ENCODE measurements at regions not wholly inside any gene's neighbourhood (a gene's known extent, or its start where the extent isn't known, plus 50 kb on each side); places are given as distances from the start of the nearest gene placed in this dataset.
"Not testable (repeated sequence)": the region's sequence is repeated elsewhere in the genome, so short reads cannot be mapped to it uniquely, and the experiment has no call there.

- H3K14ac ChIP-seq (ENCODE audit: low read length); H3K27ac ChIP-seq (ENCODE audit: low read depth, low read length); H3K27me3 ChIP-seq (ENCODE audit: insufficient read depth, low read length); H3K9me3 ChIP-seq (ENCODE audit: insufficient read depth, low read depth, low read length); H2BK120ac ChIP-seq (ENCODE audit: insufficient read depth, low read length, poor library complexity); H4K91ac ChIP-seq (ENCODE audit: low read depth, low read length); H2BK5ac ChIP-seq (ENCODE audit: low read depth, low read length, poor library complexity); H3K9ac ChIP-seq (ENCODE audit: low read length); H3K79me1 ChIP-seq (ENCODE audit: low read length); H2AFZ ChIP-seq (ENCODE audit: insufficient read depth, low read length, poor library complexity); H3K4me1 ChIP-seq (ENCODE audit: control insufficient read depth in 1 of 2, insufficient read depth in 2 of 2, low read length in 2 of 2); H3K23ac ChIP-seq (ENCODE audit: low read length); H3K18ac ChIP-seq (ENCODE audit: low read length); H3K79me2 ChIP-seq (ENCODE audit: control insufficient read depth, insufficient read depth, low read length, poor library complexity); H3K4ac ChIP-seq (ENCODE audit: low read depth, low read length); H3K4me3 ChIP-seq (ENCODE audit: low read depth, low read length); DNase-seq; H3K36me3 ChIP-seq (ENCODE audit: control insufficient read depth in 1 of 2, insufficient read depth in 2 of 2, low read length in 2 of 2); H4K8ac ChIP-seq (ENCODE audit: low read depth, low read length); H2BK12ac ChIP-seq (ENCODE audit: low read length); H2AK5ac ChIP-seq (ENCODE audit: low read length); H3K4me2 ChIP-seq (ENCODE audit: low read length); H4K12ac ChIP-seq (ENCODE audit: low read depth, low read length): not testable (repeated sequence)
- WGBS (ENCODE audit: extremely low coverage, insufficient coverage, insufficient read length), result no CpG with 5 or more reads among the region's 10 CpGs
Measured at GRCh38 chr20:30518906-30519305, 738.6 kb upstream of the DEFB115 start.

GRCh38 chr20:30521686-30522415 lies 735.6 kb upstream of the DEFB115 start:
- DNase-seq; H3K79me1 ChIP-seq (ENCODE audit: low read length): not testable (repeated sequence)

GRCh38 chr20:30524155-30524554 lies 733.3 kb upstream of the DEFB115 start:
- not testable (repeated sequence) for H4K8ac ChIP-seq (ENCODE audit: low read depth, low read length); H2AFZ ChIP-seq (ENCODE audit: insufficient read depth, low read length, poor library complexity); H2AK5ac ChIP-seq (ENCODE audit: low read length); H3K4ac ChIP-seq (ENCODE audit: low read depth, low read length); H3K18ac ChIP-seq (ENCODE audit: low read length); H3K4me2 ChIP-seq (ENCODE audit: low read length); H3K4me1 ChIP-seq (ENCODE audit: control insufficient read depth in 1 of 2, insufficient read depth in 2 of 2, low read length in 2 of 2); H3K9ac ChIP-seq (ENCODE audit: low read length); H3K23ac ChIP-seq (ENCODE audit: low read length); H3K79me2 ChIP-seq (ENCODE audit: control insufficient read depth, insufficient read depth, low read length, poor library complexity); H3K36me3 ChIP-seq (ENCODE audit: control insufficient read depth in 1 of 2, insufficient read depth in 2 of 2, low read length in 2 of 2); H4K91ac ChIP-seq (ENCODE audit: low read depth, low read length); H4K12ac ChIP-seq (ENCODE audit: low read depth, low read length); H3K27me3 ChIP-seq (ENCODE audit: insufficient read depth, low read length); H3K9me3 ChIP-seq (ENCODE audit: insufficient read depth, low read depth, low read length); H2BK12ac ChIP-seq (ENCODE audit: low read length); DNase-seq; H2BK5ac ChIP-seq (ENCODE audit: low read depth, low read length, poor library complexity); H3K4me3 ChIP-seq (ENCODE audit: low read depth, low read length); H3K14ac ChIP-seq (ENCODE audit: low read length); H2BK120ac ChIP-seq (ENCODE audit: insufficient read depth, low read length, poor library complexity); H3K79me1 ChIP-seq (ENCODE audit: low read length); H3K27ac ChIP-seq (ENCODE audit: low read depth, low read length)
- no CpG with 5 or more reads among the region's 4 CpGs for WGBS (ENCODE audit: extremely low coverage, insufficient coverage, insufficient read length)

More at GRCh38 chr20:30521686-30522415, 735.6 kb upstream of the DEFB115 start:
- not testable (repeated sequence) for H3K4me1 ChIP-seq (ENCODE audit: control insufficient read depth in 1 of 2, insufficient read depth in 2 of 2, low read length in 2 of 2); H2BK12ac ChIP-seq (ENCODE audit: low read length); H3K4me3 ChIP-seq (ENCODE audit: low read depth, low read length); H3K14ac ChIP-seq (ENCODE audit: low read length); H3K9ac ChIP-seq (ENCODE audit: low read length); H4K8ac ChIP-seq (ENCODE audit: low read depth, low read length); H3K27ac ChIP-seq (ENCODE audit: low read depth, low read length); H3K27me3 ChIP-seq (ENCODE audit: insufficient read depth, low read length); H3K4ac ChIP-seq (ENCODE audit: low read depth, low read length); H2BK5ac ChIP-seq (ENCODE audit: low read depth, low read length, poor library complexity); H3K4me2 ChIP-seq (ENCODE audit: low read length); H4K12ac ChIP-seq (ENCODE audit: low read depth, low read length); H2AFZ ChIP-seq (ENCODE audit: insufficient read depth, low read length, poor library complexity); H3K18ac ChIP-seq (ENCODE audit: low read length); H2AK5ac ChIP-seq (ENCODE audit: low read length); H4K91ac ChIP-seq (ENCODE audit: low read depth, low read length); H3K9me3 ChIP-seq (ENCODE audit: insufficient read depth, low read depth, low read length); H3K36me3 ChIP-seq (ENCODE audit: control insufficient read depth in 1 of 2, insufficient read depth in 2 of 2, low read length in 2 of 2); H3K79me2 ChIP-seq (ENCODE audit: control insufficient read depth, insufficient read depth, low read length, poor library complexity); H2BK120ac ChIP-seq (ENCODE audit: insufficient read depth, low read length, poor library complexity); H3K23ac ChIP-seq (ENCODE audit: low read length)
- WGBS (ENCODE audit: extremely low coverage, insufficient coverage, insufficient read length), result no CpG with 5 or more reads among the region's 15 CpGs

- H3K23ac ChIP-seq (ENCODE audit: low read length); H3K9me3 ChIP-seq (ENCODE audit: insufficient read depth, low read depth, low read length); H4K91ac ChIP-seq (ENCODE audit: low read depth, low read length); H3K4me2 ChIP-seq (ENCODE audit: low read length); H2BK5ac ChIP-seq (ENCODE audit: low read depth, low read length, poor library complexity); H4K8ac ChIP-seq (ENCODE audit: low read depth, low read length); H3K79me2 ChIP-seq (ENCODE audit: control insufficient read depth, insufficient read depth, low read length, poor library complexity); H2AK5ac ChIP-seq (ENCODE audit: low read length); H2BK12ac ChIP-seq (ENCODE audit: low read length); H2AFZ ChIP-seq (ENCODE audit: insufficient read depth, low read length, poor library complexity); H3K9ac ChIP-seq (ENCODE audit: low read length); H3K14ac ChIP-seq (ENCODE audit: low read length); H4K12ac ChIP-seq (ENCODE audit: low read depth, low read length); H3K4ac ChIP-seq (ENCODE audit: low read depth, low read length); H3K4me1 ChIP-seq (ENCODE audit: control insufficient read depth in 1 of 2, insufficient read depth in 2 of 2, low read length in 2 of 2); H3K27ac ChIP-seq (ENCODE audit: low read depth, low read length); H3K79me1 ChIP-seq (ENCODE audit: low read length); H3K27me3 ChIP-seq (ENCODE audit: insufficient read depth, low read length); H2BK120ac ChIP-seq (ENCODE audit: insufficient read depth, low read length, poor library complexity); H3K36me3 ChIP-seq (ENCODE audit: control insufficient read depth in 1 of 2, insufficient read depth in 2 of 2, low read length in 2 of 2); H3K4me3 ChIP-seq (ENCODE audit: low read depth, low read length); H3K18ac ChIP-seq (ENCODE audit: low read length): not testable (repeated sequence)
- no CpG with 5 or more reads among the region's 2 CpGs for WGBS (ENCODE audit: extremely low coverage, insufficient coverage, insufficient read length)
- DNase-seq, result peak in 1 of 2 donors; percentile 22
Measured at GRCh38 chr20:30524761-30525160, 732.7 kb upstream of the DEFB115 start.

Measured in trophoblast cell (in vitro differentiated cells and primary cell).